GM23248 (cell line): ENCODE measurements at regions not wholly inside any gene's neighbourhood (a gene's known extent, or its start where the extent isn't known, plus 50 kb on each side); places are given as distances from the start of the nearest gene placed in this dataset.
"Not testable (repeated sequence)": the region's sequence is repeated elsewhere in the genome, so short reads cannot be mapped to it uniquely, and the experiment has no call there.

Experiments used
- DNase-seq: peaks from one replicate; pipeline ENCODE4 v3.0.0-alpha.2; 2015
- H2AFZ ChIP-seq: fragments of 200-600 bp; sonication (generic); 2 replicates; pipeline ENCODE4 v1.6.1; 2016; ENCODE audit warnings: antibody characterized with exemption
- H3F3A ChIP-seq: fragments of 200-600 bp; sonication (generic); 2 replicates; pipeline ENCODE4 v1.6.1; 2016; ENCODE audit warnings: mild to moderate bottlenecking, antibody characterized with exemption, mixed run types; ENCODE audit not compliant: insufficient read depth
- H3K27ac ChIP-seq: fragments of 200-600 bp; sonication (generic); 2 replicates; pipeline ENCODE4 v1.5.1; 2016; ENCODE audit warnings: mild to moderate bottlenecking
- H3K27me3 ChIP-seq: fragments of 200-600 bp; sonication (generic); replicated peaks from 2 replicates; pipeline ENCODE4 v1.6.1; 2016; ENCODE audit warnings: mild to moderate bottlenecking; ENCODE audit not compliant: insufficient read depth
- H3K36me3 ChIP-seq: fragments of 200-600 bp; sonication (generic); 2 replicates; pipeline ENCODE4 v1.6.1; 2016; ENCODE audit warnings: low read depth, mild to moderate bottlenecking
- H3K4me1 ChIP-seq: fragments of 200-600 bp; sonication (generic); 2 replicates; pipeline ENCODE4 v1.6.1; 2016; ENCODE audit warnings: mild to moderate bottlenecking; ENCODE audit not compliant: insufficient read depth
- H3K4me2 ChIP-seq: fragments of 200-600 bp; sonication (generic); one replicate; pipeline ENCODE4 v1.6.1; 2016; ENCODE audit warnings: mild to moderate bottlenecking; ENCODE audit not compliant: unreplicated experiment
- H3K4me3 ChIP-seq: fragments of 200-600 bp; sonication (generic); 2 replicates; pipeline ENCODE4 v1.5.1; 2016; ENCODE audit warnings: mild to moderate bottlenecking
- H3K79me2 ChIP-seq: fragments of 200-600 bp; sonication (generic); 2 replicates; pipeline ENCODE4 v1.6.1; 2016; ENCODE audit warnings: mild to moderate bottlenecking; ENCODE audit not compliant: insufficient read depth
- H3K9ac ChIP-seq: fragments of 200-600 bp; sonication (generic); 2 replicates; pipeline ENCODE4 v1.6.1; 2016; ENCODE audit warnings: mild to moderate bottlenecking
- H3K9me2 ChIP-seq: fragments of 200-600 bp; sonication (generic); 2 replicates; pipeline ENCODE4 v1.6.1; 2016; ENCODE audit warnings: mixed run types, mild to moderate bottlenecking, moderate library complexity; ENCODE audit not compliant: insufficient read depth
- H3K9me3 ChIP-seq: fragments of 200-600 bp; sonication (generic); one replicate; pipeline ENCODE4 v1.6.1; 2017; ENCODE audit warnings: low read depth
- H4K20me1 ChIP-seq: fragments of 200-600 bp; sonication (generic); 2 replicates; pipeline ENCODE4 v1.6.0; 2016; ENCODE audit not compliant: insufficient read depth
- EZH2 ChIP-seq: fragments of 200-600 bp; sonication (generic); IDR thresholded peaks from 2 replicates; pipeline ENCODE4 v1.6.1; 2018; ENCODE audit warnings: antibody characterized with exemption, mild to moderate bottlenecking; ENCODE audit not compliant: insufficient read depth, poor library complexity, severe bottlenecking
- EZH2phosphoT487 ChIP-seq: fragments of 200-600 bp; sonication (generic); IDR thresholded peaks from 2 replicates; pipeline ENCODE4 v1.6.1; 2018; ENCODE audit warnings: antibody characterized with exemption, moderate library complexity, mild to moderate bottlenecking, low read depth; ENCODE audit not compliant: insufficient read depth
- WGBS, 2 experiments: methylation state at CpG; one replicate each; pipeline ENCODE4 v1.1.6; 2015 to 2017; ENCODE audit warnings: low lambda C conversion rate in 2 of 2, low coverage in 1 of 2; ENCODE audit errors: missing lambda C conversion rate in 2 of 2; 5-methylcytosine and 5-hydroxymethylcytosine counted together
- in situ Hi-C: fragments of 300-500 bp; cut with MboI; formaldehyde crosslinking; loops from 2 replicates; pipeline ENCODE4 v1.15.0; 2020

- H3K4me2 ChIP-seq = no peak overlapping the region
- no peaks in the 10 kb centered on the region for H3K36me3 ChIP-seq
- H3K9ac ChIP-seq = no peak overlapping the region
- DNase-seq = no peak
- no peak overlapping the region for H3K27ac ChIP-seq
- H3K9me2 ChIP-seq = no peaks in the 10 kb centered on the region
- H3K4me1 ChIP-seq = no peaks in the 10 kb centered on the region
- TF ChIP-seq EZH2phosphoT487 (no peak), EZH2 (no peak)
- 36 to 46% methylated on average over 3 of the region's 3 CpGs for WGBS, 2 experiments
- no peaks in the 10 kb centered on the region for H3F3A ChIP-seq
- H2AFZ ChIP-seq = no peak overlapping the region
- no peak overlapping the region for H3K4me3 ChIP-seq
- H3K27me3 ChIP-seq = no peaks in the 10 kb centered on the region
- no peaks in the 10 kb centered on the region for H3K79me2 ChIP-seq
- H3K9me3 ChIP-seq = no peaks in the 10 kb centered on the region
- in situ Hi-C loops = no loop called here
- H4K20me1 ChIP-seq = no peaks in the 10 kb centered on the region
Measured at GRCh38 chr16:62816971-62817519, 780.8 kb upstream of the CDH8 start.

GRCh38 chr16:62814891-62815290 is 778.7 kb upstream of the CDH8 start:
- no peaks in the 10 kb centered on the region for H3K36me3 ChIP-seq

DNA sequence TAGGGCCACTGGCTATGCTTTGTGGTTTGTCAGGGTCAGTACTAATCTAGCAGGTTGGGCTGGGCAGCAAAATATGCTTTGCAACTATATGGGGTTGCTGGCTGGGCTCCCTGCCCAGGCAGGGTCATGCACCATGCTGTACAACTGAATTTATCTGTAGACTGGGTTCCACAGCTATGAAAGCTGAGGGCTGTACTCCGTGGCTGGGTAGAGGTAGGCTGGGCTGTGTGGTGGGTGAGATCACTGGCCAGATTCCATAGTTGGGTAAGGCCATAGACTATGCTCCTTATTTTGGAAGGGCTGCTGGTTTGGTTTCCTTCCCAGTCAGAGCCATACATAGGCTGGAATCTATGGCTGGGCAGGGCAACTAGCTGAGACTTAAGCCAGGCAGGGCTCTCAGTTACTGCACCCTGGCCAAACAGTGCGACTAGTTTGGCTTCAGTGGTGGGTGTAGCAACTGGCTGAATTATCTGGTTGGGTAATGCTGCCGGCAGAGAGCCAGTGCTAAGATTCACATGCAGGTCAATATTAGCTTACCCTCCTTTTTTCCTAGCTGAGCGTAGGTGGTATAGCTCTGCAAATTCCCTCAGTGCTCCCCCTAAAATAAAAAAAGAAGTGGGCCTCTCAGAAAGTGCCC is 769.1 kb upstream of the CDH8 start:
- WGBS, 2 experiments = 11 to 27% methylated on average over 4 of the region's 4 CpGs
- H3K27me3 ChIP-seq = no peaks in the 10 kb centered on the region
- no peak overlapping the region for H3K27ac ChIP-seq
- no peak overlapping the region for H3K9ac ChIP-seq
- no peaks in the 10 kb centered on the region for H3K4me1 ChIP-seq
- H4K20me1 ChIP-seq = no peaks in the 10 kb centered on the region
- no peaks in the 10 kb centered on the region for H3K79me2 ChIP-seq
- TF ChIP-seq EZH2 = no peak
- TF ChIP-seq EZH2phosphoT487 = no peak
- H3K36me3 ChIP-seq = no peaks in the 10 kb centered on the region
- no peak for DNase-seq
- no peaks in the 10 kb centered on the region for H3K9me2 ChIP-seq
- no peak overlapping the region for H2AFZ ChIP-seq
- H3F3A ChIP-seq = no peaks in the 10 kb centered on the region
- in situ Hi-C loops = no loop called here
- H3K4me2 ChIP-seq = no peak overlapping the region
- H3K4me3 ChIP-seq = no peak overlapping the region
- no peaks in the 10 kb centered on the region for H3K9me3 ChIP-seq

More at GRCh38 chr16:62814891-62815290, 778.7 kb upstream of the CDH8 start:
- H3K27ac ChIP-seq = no peak overlapping the region
- no peaks in the 10 kb centered on the region for H3K4me1 ChIP-seq
- WGBS, 2 experiments = 3 to 5% methylated on average over 2 of the region's 2 CpGs
- no peak overlapping the region for H3K4me2 ChIP-seq
- H3K9me2 ChIP-seq = no peaks in the 10 kb centered on the region
- no peaks in the 10 kb centered on the region for H3K79me2 ChIP-seq
- H3K9me3 ChIP-seq = no peaks in the 10 kb centered on the region
- H4K20me1 ChIP-seq = no peaks in the 10 kb centered on the region
- in situ Hi-C loops = no loop called here
- no peaks in the 10 kb centered on the region for H3F3A ChIP-seq
- DNase-seq = no peak
- no peaks in the 10 kb centered on the region for H3K27me3 ChIP-seq
- H3K4me3 ChIP-seq = no peak overlapping the region
- no peak overlapping the region for H2AFZ ChIP-seq
- TF ChIP-seq EZH2 (no peak), EZH2phosphoT487 (no peak)
- no peak overlapping the region for H3K9ac ChIP-seq

- TF ChIP-seq EZH2 (no peak), EZH2phosphoT487 (no peak)
- H3K9ac ChIP-seq = no peak overlapping the region
- no peak overlapping the region for H2AFZ ChIP-seq
- no peak for DNase-seq
- H3K9me3 ChIP-seq = no peaks in the 10 kb centered on the region
- no peaks in the 10 kb centered on the region for H3K4me1 ChIP-seq
- H3F3A ChIP-seq = no peaks in the 10 kb centered on the region
- no peaks in the 10 kb centered on the region for H3K9me2 ChIP-seq
- no peaks in the 10 kb centered on the region for H3K79me2 ChIP-seq
- H3K27me3 ChIP-seq = no peaks in the 10 kb centered on the region
- in situ Hi-C loops = no loop called here
- H3K4me3 ChIP-seq = no peak overlapping the region
- H3K36me3 ChIP-seq = no peaks in the 10 kb centered on the region
- no peak overlapping the region for H3K4me2 ChIP-seq
- H3K27ac ChIP-seq = no peak overlapping the region
- H4K20me1 ChIP-seq = no peaks in the 10 kb centered on the region
Measured at GRCh38 chr16:62794724-62795123, 758.5 kb upstream of the CDH8 start.

GRCh38 chr16:62780081-62780480 is 743.8 kb upstream of the CDH8 start:
- H3K27me3 ChIP-seq, H4K20me1 ChIP-seq, H3K4me1 ChIP-seq, H3K4me3 ChIP-seq, H3K9me2 ChIP-seq, H3K9ac ChIP-seq, H3F3A ChIP-seq, H2AFZ ChIP-seq, H3K27ac ChIP-seq, H3K4me2 ChIP-seq, H3K36me3 ChIP-seq, DNase-seq, in situ Hi-C loops, H3K79me2 ChIP-seq, H3K9me3 ChIP-seq: not testable (repeated sequence)
- 20 to 35% methylated on average over 3 of the region's 3 CpGs for WGBS, 2 experiments
